Adipose tissue (tissue), 3 donors: ENCODE measurements at regions not wholly inside any gene's neighbourhood (a gene's known extent, or its start where the extent isn't known, plus 50 kb on each side); places are given as distances from the start of the nearest gene placed in this dataset.
"Not testable (repeated sequence)": the region's sequence is repeated elsewhere in the genome, so short reads cannot be mapped to it uniquely, and the experiment has no call there.

Experiments
- H3K27ac ChIP-seq: one replicate; pipeline ENCODE4 v1.5.1; 2013; ENCODE audit warnings: low read depth, low read length
- WGBS, 3 donors: extraction: QIAGEN DNeasy Blood & Tissue Kit; methylation state at CpG; one replicate each; pipeline ENCODE4 v1.1.7; 2013; 5-methylcytosine and 5-hydroxymethylcytosine counted together
- donor health status: healthy with polysubstance abuse.
- donor health status: Bipolar disorder and iron deficiency.
- donor health status: healthy.

- 62 to 82% (median 73%) methylated on average over 4 of the region's 4 CpGs for WGBS, 3 donors
- not testable (repeated sequence) for H3K27ac ChIP-seq
Observed at GRCh38 chr6:7030968-7031367, 76.8 kb upstream of the RREB1 start.

DNA sequence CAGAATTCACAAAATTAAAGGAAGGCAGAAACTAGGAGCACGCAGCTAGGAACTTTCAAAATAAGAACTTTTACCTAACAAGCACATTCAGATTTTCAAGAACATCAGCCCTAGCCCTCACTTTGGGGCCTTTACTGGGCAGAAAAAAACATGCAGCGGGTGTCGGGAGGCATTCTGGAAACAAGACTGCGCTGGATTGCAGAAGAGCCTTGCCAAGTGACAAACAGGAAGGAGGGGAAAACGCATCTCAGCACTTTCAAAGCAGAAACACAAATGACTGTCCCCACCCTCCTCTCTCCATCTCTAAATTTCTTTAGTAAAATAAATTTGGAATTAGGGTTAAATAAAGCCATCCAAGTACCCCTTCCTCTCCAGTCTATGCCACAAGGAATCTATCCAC lies 74.6 kb upstream of the RREB1 start:
- H3K27ac ChIP-seq: no peak overlapping the region
- 28 to 65% (median 37%) methylated on average over 5 of the region's 5 CpGs for WGBS, 3 donors

GRCh38 chr6:7034055-7034454 lies 73.7 kb upstream of the RREB1 start:
- H3K27ac ChIP-seq: no peak overlapping the region
- 63 to 87% (median 64%) methylated on average over 1 of the region's 1 CpG for WGBS, 3 donors

GRCh38 chr6:7035837-7036249 lies 71.9 kb upstream of the RREB1 start:
- H3K27ac ChIP-seq: no peak overlapping the region
- 69 to 75% (median 74%) methylated on average over 2 of the region's 2 CpGs for WGBS, 3 donors

DNA sequence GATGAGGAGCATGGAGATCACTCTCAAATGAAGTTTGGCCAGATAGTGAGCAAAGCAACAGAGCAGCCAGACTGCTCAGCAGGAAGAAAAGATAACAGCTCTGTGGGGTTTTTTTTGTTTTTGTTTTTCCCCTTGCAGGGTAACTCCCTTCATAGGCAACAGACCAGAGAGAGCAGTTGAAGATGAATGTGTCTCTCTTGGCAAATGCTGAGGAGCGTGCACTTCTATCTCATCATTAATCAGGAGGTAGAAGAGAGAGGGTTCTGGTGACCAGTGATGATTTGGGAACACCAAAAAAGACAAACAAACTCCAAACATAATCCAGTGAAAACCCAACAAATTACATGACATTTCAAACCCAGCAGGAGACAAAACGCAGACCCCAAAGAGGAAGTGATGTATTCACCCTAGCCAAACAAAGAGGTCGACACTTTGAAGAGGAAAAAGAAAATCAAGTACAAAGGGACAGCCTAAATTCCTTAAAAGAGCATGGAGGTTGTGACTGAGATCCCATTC lies 66.2 kb upstream of the RREB1 start:
- H3K27ac ChIP-seq: no peak overlapping the region
- WGBS, 3 donors: 59 to 85% (median 70%) methylated on average over 3 of the region's 3 CpGs

GRCh38 chr6:7042056-7042653 lies 65.6 kb upstream of the RREB1 start:
- WGBS, 3 donors: 49 to 68% (median 61%) methylated on average over 12 of the region's 12 CpGs
- no peak overlapping the region for H3K27ac ChIP-seq

GRCh38 chr6:7042654-7043545 lies 64.9 kb upstream of the RREB1 start:
- 61 to 72% (median 69%) methylated on average over 11 of the region's 11 CpGs for WGBS, 3 donors
- H3K27ac ChIP-seq: no peak overlapping the region

DNA sequence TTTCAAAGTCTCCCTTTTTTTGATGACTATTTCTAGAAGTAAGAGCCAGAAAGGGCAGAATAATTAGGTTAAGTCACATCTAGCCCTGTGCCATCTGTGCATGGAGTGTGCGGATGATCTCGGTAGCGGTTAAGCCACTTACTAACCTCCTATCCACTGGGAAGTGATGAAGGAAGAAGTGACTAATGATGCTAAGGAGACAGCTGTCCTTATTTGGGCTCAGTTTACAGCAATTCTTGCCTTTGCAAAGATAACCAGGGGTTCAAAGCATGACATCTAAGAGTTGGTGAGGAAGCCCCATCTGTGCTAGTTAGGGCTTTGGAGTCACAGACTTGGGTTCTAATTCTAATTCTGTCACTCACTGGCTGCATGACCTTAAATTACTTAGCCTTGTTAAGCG lies 62.4 kb upstream of the RREB1 start:
- 90 to 97% (median 96%) methylated on average over 4 of the region's 4 CpGs for WGBS, 3 donors
- H3K27ac ChIP-seq: no peak overlapping the region

DNA sequence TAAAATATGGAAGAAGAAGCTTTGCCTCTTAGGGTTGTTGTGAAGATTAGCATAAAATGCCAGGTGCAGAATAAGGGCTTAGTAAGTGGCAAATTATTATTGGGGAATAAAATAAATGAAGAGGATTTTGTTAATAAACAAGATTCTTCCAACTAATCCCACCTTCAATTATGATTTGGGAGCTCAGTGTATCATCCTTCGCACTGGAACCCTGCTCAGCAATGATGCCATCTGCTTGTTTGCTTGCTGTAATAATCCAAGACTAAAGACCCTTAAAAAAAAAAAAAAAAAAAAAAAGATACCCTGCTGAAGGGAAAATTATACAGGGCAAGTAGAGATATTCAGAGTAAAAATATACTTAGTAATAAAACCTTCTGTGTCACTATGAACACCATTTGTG lies 62.0 kb upstream of the RREB1 start:
- H3K27ac ChIP-seq: no peak overlapping the region
- WGBS, 3 donors: 96 to 97% (median 97%) methylated on average over 1 of the region's 1 CpG

DNA sequence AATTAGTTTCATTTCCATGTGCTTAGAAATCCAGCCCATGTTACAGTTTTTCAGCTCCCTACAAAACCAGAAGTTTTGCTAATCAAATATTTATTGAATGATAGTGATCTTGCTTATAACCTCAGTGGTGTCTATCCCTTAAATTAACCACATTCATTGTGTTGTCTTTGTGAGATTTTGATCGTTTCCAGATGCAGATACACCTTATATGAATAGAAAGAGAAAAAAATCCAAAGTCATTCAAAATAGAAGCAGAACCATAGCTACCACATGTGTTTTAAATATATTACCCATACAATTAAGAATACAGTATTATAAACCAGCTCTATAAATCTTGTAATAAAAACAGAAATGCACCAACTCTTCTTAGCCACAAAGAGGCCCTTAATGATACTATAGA lies 60.6 kb upstream of the RREB1 start:
- WGBS, 3 donors: 44 to 77% (median 69%) methylated on average over 1 of the region's 1 CpG
- H3K27ac ChIP-seq: no peak overlapping the region

GRCh38 chr6:7047966-7048365 lies 59.8 kb upstream of the RREB1 start:
- WGBS, 3 donors: 35 to 79% (median 76%) methylated on average over 3 of the region's 3 CpGs

GRCh38 chr6:7048894-7049293 lies 58.9 kb upstream of the RREB1 start:
- WGBS, 3 donors: 61 to 83% (median 63%) methylated on average over 2 of the region's 2 CpGs
- H3K27ac ChIP-seq: no peak overlapping the region

More at GRCh38 chr6:7047966-7048365, 59.8 kb upstream of the RREB1 start:
- no peak overlapping the region for H3K27ac ChIP-seq

DNA sequence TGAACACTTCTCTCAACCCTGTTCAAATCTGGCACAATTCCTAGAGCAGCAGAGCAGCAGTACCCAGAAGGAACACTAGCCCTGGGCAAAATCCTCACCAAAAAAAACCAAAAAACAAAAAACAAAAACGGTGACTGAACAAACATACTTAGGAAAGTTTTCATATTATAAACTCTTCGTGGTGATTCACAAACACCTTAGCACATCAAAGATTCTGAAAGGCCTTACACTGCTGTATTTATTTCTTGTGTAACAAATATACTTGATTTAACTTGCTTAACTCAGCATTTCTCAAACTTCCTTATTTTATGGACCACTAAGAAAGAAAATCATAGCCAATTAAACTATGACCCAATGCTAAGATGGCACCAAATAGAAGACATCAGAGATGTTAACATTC lies 57.8 kb upstream of the RREB1 start:
- H3K27ac ChIP-seq: no peak overlapping the region
- WGBS, 3 donors: 70 to 76% (median 76%) methylated on average over 2 of the region's 2 CpGs

DNA sequence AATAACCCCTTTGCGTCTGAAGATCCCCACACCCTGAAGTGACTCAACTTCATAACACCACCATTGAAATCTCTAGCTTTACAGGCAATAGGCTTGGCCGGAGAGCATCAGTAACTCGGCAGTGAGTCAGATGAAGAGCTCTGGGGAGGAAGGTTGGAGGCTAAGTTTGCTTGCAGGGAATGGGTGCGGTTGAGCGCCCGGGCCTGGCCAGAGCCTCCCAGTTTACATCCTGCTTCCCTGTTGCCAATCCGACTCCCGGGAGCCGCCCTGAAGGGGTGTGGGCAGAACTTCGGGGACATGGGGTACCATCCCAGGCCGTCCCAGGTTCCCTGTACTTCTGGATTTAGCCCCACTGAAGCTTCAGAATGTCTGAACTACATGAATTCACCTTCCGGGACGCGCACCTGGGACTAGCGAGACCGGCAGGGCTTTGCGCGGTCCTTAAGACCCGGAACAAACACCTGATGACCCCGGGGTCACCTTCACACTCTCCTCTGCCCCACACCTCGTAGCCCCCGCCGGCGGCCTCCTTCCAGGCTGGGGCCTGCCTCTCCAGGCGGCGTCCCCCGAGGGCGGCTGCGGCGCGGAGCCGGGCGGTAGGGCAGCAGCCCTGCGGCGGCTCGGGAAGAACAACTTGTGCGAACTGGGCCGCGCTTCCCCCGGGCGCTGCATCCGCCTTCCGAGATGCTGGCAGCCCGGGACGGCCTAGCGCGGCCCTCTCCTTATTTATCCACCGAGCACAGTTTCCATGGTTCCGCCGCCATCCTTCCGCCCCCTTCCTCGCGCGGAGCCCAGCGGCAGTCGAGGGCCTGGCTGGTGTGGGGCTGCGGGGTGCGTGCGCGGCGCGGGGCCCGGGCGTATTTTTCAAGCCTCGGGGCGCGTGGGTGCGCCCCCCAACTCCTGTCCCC lies 56.6 kb upstream of the RREB1 start:
- H3K27ac ChIP-seq: peak overlapping the region; percentile 54
- 10 to 14% (median 12%) methylated on average over 58 to 68 of the region's 68 CpGs for WGBS, 3 donors

DNA sequence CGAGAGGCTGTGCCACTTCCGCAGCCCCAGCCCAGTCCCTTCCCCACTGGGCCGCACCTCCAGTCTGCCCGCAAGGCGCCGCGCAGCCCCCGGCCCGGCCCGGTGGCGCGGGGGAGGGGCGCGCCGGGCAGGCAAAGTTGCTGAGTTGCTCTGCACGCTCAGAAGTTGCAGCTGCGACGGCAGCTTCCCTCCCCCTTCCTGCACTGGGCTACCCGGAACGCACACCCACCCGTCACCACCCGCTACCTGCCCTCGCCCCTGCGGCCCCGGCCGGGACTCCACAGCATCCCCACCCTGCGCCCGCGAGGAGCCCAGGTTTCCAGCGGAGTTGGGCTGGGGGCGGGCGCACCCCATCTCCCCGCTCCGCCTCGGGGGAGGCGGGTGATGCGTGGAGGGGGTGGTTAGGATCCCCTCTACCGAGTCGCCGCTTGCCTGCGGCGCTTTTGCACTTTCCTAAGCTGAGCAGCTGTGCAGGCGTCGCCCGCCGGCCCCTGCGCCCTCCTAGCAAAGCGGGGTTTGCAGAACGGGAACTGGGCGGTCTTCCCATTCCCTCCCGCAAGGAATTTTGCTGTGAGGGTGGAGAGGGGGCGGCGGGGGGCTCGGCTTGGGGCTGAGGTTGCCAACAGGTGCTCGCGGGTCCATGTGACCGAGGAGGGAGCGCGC lies 55.9 kb upstream of the RREB1 start:
- 0 to 1% (median 1%) methylated on average over 50 to 59 of the region's 59 CpGs for WGBS, 3 donors
- H3K27ac ChIP-seq: no peak overlapping the region

- WGBS, 3 donors: 5 to 7% (median 6%) methylated on average over 31 of the region's 31 CpGs
- H3K27ac ChIP-seq: no peak overlapping the region
Observed at GRCh38 chr6:7052443-7053011, 55.2 kb upstream of the RREB1 start.

DNA sequence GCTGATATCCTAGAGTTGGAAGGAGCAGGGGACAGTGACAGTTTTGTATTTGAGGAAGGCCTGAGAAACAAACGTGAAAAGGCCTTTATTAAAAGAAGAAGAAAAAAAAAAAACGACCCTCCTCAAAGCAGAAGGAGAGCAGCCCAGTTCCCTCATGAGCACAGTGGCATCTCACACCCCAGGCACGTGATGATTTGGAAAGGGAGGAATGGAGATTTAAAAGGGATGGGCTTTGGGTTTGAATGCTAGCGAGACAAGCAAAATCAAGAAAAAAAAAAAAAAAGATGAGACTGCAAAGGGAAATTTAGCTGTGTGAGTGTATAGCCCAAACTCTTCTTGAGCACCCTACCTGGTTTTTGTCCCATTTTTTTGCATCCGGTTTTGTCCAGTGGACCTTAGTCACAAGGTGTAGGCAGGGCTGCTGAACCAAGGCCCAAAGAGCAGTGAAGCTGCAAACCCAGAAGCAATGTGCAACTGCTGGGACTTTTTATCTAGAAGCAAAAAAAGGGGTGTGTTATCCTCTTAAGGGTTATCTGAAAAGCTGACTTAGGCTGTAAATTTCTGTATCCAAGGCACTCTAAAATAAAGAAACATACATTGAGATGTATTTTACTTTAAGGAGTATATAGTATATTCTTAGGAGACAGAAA lies 54.5 kb upstream of the RREB1 start:
- no peak overlapping the region for H3K27ac ChIP-seq
- 40 to 47% (median 42%) methylated on average over 5 of the region's 5 CpGs for WGBS, 3 donors
